IPS DF 6.9 (cell line): ENCODE measurements at regions not wholly inside any gene's neighbourhood (a gene's known extent, or its start where the extent isn't known, plus 50 kb on each side); places are given as distances from the start of the nearest gene placed in this dataset.
A peak's percentile ranks its signal among the peaks of the same experiment; 100 is the strongest.

Experiments used
- DNase-seq: peaks from one replicate; pipeline ENCODE4 v3.0.0-alpha.2; 2013; ENCODE audit warnings: low read depth, low spot score
- H3K27ac ChIP-seq: one replicate; pipeline ENCODE4 v1.5.1; 2013; ENCODE audit warnings: low read length, control low read depth
- H3K27me3 ChIP-seq: 2 replicates; pipeline ENCODE4 v1.6.1; 2013; ENCODE audit warnings: mild to moderate bottlenecking, low read length; ENCODE audit not compliant: control insufficient read depth, insufficient read depth
- H3K36me3 ChIP-seq: 2 replicates; pipeline ENCODE4 v1.6.1; 2013; ENCODE audit warnings: low read length; ENCODE audit not compliant: control insufficient read depth, insufficient read depth
- H3K4me1 ChIP-seq: 2 replicates; pipeline ENCODE4 v1.6.1; 2013; ENCODE audit warnings: low read length; ENCODE audit not compliant: control insufficient read depth, insufficient read depth
- H3K4me3 ChIP-seq: 2 replicates; pipeline ENCODE4 v1.5.1; 2013; ENCODE audit warnings: mild to moderate bottlenecking, low read length
- H3K9me3 ChIP-seq: 2 replicates; pipeline ENCODE4 v1.6.1; 2013; ENCODE audit warnings: low read length, inconsistent platforms; ENCODE audit not compliant: control insufficient read depth, insufficient read depth
- WGBS: extraction: QIAGEN DNeasy Blood & Tissue Kit; methylation state at CpG from one replicate; pipeline ENCODE4 v1.1.7; 2013; ENCODE audit warnings: mixed read lengths, missing lambda C conversion rate; ENCODE audit not compliant: insufficient read length, insufficient coverage; 5-methylcytosine and 5-hydroxymethylcytosine counted together

DNA sequence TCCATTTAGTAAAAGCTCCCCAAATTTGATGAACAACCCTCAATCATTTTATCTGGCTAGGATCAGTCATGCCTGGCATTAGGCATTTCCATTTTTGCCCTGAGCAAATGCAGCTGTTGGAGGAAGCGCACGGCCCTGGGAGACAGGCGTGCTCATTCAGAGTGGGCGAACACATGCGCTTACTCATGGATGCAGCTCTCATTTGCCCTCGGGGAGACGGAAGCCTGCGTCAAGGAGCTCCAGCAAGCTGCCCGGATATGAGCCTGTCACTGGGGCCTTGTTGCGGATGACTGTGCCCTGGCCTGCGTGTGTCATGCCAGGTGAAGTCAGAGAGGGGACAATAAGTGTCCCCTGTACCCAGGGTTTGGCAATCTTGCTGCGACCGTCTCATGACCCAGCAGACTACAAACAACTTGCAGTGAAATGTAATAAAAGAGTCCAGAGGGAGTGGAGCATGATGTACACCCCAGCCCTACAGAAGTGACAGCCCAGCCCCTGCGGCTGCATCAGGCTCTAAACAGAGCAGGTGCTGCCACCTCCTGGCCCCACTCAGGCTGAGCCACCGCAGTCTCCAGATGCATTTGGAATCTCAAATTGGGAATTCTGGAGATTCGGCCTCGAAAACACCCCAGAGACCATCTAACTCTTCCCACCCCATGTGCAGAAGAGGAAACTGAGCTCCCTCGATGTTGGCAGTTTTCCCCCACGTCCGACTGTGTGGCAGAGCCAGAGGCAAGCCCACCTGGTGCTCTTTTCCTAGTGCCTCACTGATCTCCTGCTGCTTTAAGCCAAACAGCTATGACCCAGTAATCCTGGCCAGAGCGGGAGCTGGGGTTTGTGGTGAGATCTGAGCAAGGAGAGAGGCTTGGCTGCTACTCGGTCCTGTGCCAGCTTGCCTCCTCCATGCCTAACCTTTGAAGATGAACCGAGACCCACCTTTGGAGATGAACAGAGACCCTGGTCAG is 105.0 kb upstream of the ALK start:
- peak; percentile 25 for DNase-seq

DNA sequence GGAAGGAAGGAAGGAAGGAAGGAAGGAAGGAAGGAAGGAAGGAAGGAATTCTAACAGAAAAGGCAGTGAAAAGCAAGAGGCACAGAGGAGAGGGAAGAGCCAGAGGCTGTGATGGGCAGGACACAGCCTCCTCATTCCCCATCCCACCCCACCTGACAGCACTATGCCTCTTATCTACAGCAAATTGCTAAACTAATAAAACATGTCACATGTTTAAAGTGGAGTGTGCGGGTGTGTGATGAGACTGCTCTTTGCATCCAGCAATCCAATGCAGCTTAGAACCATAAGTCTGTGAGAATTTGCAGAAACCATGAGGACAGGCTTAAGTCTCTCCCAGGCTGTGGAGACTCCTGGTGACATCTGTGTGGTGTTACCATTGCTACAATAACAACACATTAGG is 108.4 kb upstream of the ALK start:
- no peaks in the 10 kb centered on the region for H3K27me3 ChIP-seq
- no peak overlapping the region for H3K27ac ChIP-seq
- no peaks in the 10 kb centered on the region for H3K9me3 ChIP-seq
- no peaks in the 10 kb centered on the region for H3K36me3 ChIP-seq
- no peak overlapping the region for H3K4me3 ChIP-seq
- no peak for DNase-seq
- H3K4me1 ChIP-seq: no peaks in the 10 kb centered on the region
- WGBS: no CpG with 5 or more reads among the region's 1 CpG

More for the DNA sequence above, 105.0 kb upstream of the ALK start:
- Histone ChIP-seq H3K27me3 (no peaks in the 10 kb centered on the region), H3K27ac (no peak overlapping the region), H3K36me3 (no peaks in the 10 kb centered on the region), H3K4me1 (no peaks in the 10 kb centered on the region), H3K4me3 (no peak overlapping the region), H3K9me3 (no peaks in the 10 kb centered on the region)
- no CpG with 5 or more reads among the region's 23 CpGs for WGBS

DNA sequence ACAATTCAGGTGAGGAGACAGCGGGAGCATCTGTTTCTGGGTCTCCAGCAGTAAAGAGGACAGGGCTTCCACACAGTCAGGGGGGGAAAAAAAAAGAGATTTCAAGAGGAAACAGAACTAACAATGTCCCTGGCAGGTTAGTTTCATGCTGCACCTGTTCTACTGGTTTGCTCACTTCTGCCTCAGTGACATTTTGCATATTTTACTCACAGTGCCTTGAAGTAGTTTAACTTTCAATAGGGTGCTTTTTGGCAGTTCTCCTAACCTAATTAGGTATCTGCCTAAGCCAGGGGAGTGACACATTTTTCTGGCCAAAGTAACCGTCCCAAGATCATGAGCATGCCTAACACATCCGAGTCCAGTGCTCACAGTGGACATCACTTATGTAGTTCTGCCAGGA is 109.0 kb upstream of the ALK start:
- no peak for DNase-seq
- no peaks in the 10 kb centered on the region for H3K4me1 ChIP-seq
- H3K36me3 ChIP-seq: no peaks in the 10 kb centered on the region
- H3K4me3 ChIP-seq: no peak overlapping the region
- H3K9me3 ChIP-seq: no peaks in the 10 kb centered on the region
- no peaks in the 10 kb centered on the region for H3K27me3 ChIP-seq
- no CpG with 5 or more reads among the region's 3 CpGs for WGBS
- no peak overlapping the region for H3K27ac ChIP-seq

DNA sequence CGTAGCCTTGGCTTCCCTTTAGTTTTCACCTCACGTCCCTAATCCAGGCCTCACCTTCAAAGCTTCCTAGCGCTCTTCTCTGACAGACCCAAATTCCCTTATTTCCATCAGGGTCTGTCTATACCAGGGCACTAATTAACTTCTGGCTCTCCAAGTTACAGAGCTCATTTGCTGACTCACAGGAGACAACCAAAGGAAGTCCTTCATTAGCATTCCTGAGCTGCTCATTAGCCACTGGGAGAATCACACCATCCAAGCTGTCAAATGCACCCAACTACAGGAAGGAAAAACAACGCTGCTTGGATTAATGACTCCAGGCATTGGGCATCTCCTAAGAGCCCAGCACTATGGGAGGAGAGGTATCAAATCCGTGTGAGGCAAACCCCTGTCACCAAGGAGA is 109.8 kb upstream of the ALK start:
- DNase-seq: peak; percentile 7
- no peaks in the 10 kb centered on the region for H3K4me1 ChIP-seq
- H3K36me3 ChIP-seq: no peaks in the 10 kb centered on the region
- no peak overlapping the region for H3K4me3 ChIP-seq
- H3K27me3 ChIP-seq: no peaks in the 10 kb centered on the region
- WGBS: no CpG with 5 or more reads among the region's 5 CpGs
- H3K9me3 ChIP-seq: no peaks in the 10 kb centered on the region
- no peak overlapping the region for H3K27ac ChIP-seq

DNA sequence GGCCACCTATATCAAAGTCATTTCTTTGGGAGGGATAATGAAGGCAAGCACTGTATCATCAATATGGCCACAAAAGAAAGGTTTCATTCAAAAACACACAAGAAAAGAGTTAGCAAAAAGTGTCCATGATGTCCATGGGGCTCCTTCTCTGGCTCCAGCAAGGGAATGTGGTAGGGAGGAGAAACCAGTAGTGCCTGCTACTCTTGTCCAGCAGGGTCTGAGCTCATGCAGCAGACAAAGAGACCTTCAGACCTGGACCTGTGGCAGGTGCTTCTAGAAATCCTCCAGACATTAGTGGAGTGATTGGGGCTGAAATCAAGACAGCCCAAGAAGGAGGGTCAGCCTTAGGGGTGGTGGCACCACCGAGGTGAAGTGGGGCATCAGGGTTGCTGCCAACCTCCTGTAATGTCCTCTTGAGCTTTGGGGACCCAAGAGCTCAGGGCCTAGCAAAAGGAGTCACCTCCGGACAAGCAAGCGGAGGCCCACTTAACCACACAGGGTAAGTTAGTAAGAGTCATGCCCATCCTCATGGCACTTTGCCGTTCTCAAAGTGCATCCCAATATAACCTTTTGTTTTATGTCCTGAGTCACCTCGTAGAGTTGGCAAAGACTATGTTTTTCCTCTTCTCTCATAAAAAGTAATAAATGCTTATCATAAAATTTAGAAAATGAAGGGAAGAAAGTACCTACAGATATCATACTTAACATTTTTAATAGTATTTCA is 112.6 kb upstream of the YPEL5 start:
- H3K9me3 ChIP-seq: no peaks in the 10 kb centered on the region
- H3K36me3 ChIP-seq: no peaks in the 10 kb centered on the region
- H3K27ac ChIP-seq: no peak overlapping the region
- H3K4me1 ChIP-seq: no peaks in the 10 kb centered on the region
- no peak for DNase-seq
- H3K4me3 ChIP-seq: no peak overlapping the region
- no peaks in the 10 kb centered on the region for H3K27me3 ChIP-seq
- no CpG with 5 or more reads among the region's 5 CpGs for WGBS

DNA sequence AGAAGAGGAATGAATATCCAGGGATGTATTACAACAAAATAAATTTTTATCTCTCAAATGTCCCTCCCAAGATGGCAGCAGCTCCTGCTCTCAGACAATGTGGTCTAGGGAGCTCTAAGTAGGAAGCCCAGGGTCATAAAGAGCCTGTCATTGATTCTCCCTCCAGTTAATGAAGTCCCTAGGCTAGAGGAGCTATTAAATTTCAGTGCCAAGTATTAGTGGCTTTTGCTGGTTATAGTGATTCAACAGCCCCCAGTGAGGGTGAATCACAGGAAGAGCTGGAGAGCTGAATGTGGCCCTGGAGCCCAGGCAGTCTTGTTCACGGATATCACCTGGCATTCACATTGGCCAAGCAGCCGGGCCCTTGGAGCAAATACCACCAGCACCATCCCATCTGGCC is 109.8 kb upstream of the YPEL5 start:
- H3K27me3 ChIP-seq: no peaks in the 10 kb centered on the region
- no peak overlapping the region for H3K27ac ChIP-seq
- no peaks in the 10 kb centered on the region for H3K4me1 ChIP-seq
- H3K9me3 ChIP-seq: no peaks in the 10 kb centered on the region
- no peaks in the 10 kb centered on the region for H3K36me3 ChIP-seq
- WGBS: no CpG with 5 or more reads among the region's 2 CpGs
- H3K4me3 ChIP-seq: no peak overlapping the region
- DNase-seq: no peak

DNA sequence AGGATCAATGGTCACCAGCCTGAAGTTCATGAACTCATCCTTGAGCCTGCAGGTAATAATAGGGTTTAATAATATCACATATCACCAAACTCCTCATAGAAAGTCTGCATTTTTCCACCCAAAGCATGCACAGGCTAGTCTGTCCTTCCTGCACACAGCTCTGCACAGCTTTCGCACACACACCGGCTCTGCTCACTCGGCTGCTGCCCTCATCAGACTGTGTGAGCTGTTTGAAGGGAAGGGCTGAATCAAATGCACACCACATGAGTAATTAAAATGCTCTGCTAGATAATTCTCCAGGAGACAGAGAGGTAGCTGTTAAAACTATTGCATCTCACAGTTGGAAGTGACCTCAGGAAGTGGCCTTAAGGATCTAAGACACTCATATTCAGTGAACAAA is 108.4 kb upstream of the YPEL5 start:
- no peak overlapping the region for H3K27ac ChIP-seq
- no peak for DNase-seq

DNA sequence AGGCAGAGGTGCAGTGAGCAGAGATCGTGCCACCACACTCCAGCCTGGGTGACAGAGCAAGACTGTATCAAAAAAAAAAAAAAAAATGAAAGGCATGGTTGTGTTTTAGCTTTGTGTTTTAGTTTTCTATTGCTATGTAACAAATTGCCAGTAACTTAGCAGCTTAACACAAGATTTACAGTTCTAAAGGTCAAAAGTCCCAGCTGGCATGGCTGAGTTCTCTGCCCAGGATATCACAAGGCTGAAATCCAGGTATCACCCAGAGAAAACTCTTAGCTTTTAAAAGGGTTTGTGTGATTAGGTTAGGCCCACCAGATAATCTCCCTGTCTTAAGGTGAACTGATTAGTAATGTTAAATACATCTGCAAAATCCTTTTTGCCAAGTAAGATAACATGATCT is 107.7 kb upstream of the YPEL5 start:
- Histone ChIP-seq H3K27ac (no peak overlapping the region), H3K36me3 (no peaks in the 10 kb centered on the region), H3K4me3 (no peak overlapping the region), H3K4me1 (no peaks in the 10 kb centered on the region), H3K9me3 (no peaks in the 10 kb centered on the region), H3K27me3 (no peaks in the 10 kb centered on the region)
- no peak for DNase-seq
- no CpG with 5 or more reads among the region's 1 CpG for WGBS

More for the DNA sequence above, 108.4 kb upstream of the YPEL5 start:
- H3K9me3 ChIP-seq: no peaks in the 10 kb centered on the region
- no CpG with 5 or more reads among the region's 3 CpGs for WGBS
- no peak overlapping the region for H3K4me3 ChIP-seq
- no peaks in the 10 kb centered on the region for H3K4me1 ChIP-seq
- no peaks in the 10 kb centered on the region for H3K36me3 ChIP-seq
- no peaks in the 10 kb centered on the region for H3K27me3 ChIP-seq

DNA sequence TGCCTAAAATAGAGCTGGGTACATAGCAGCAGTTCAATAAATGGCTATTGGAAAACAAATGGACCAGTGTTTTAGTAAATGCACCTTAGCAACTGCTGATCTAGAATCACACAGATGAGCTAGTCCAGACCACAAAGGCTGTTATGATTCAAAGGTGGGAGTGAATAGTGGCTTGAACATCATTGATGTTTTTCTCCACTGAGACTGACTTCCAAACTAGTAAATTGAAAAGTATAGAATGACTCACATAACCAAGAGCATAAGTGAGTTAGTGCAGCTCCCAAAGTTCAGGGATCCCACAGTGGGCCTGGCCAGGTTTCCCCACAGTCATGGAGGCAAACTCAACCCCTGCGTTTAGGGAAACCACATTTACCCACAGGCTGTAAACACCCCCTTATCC is 106.7 kb upstream of the YPEL5 start:
- H3K27ac ChIP-seq: no peak overlapping the region
- H3K4me1 ChIP-seq: no peaks in the 10 kb centered on the region
- no peaks in the 10 kb centered on the region for H3K9me3 ChIP-seq
- no peak for DNase-seq
- no peaks in the 10 kb centered on the region for H3K27me3 ChIP-seq
- no CpG with 5 or more reads among the region's 1 CpG for WGBS
- no peaks in the 10 kb centered on the region for H3K36me3 ChIP-seq
- no peak overlapping the region for H3K4me3 ChIP-seq

DNA sequence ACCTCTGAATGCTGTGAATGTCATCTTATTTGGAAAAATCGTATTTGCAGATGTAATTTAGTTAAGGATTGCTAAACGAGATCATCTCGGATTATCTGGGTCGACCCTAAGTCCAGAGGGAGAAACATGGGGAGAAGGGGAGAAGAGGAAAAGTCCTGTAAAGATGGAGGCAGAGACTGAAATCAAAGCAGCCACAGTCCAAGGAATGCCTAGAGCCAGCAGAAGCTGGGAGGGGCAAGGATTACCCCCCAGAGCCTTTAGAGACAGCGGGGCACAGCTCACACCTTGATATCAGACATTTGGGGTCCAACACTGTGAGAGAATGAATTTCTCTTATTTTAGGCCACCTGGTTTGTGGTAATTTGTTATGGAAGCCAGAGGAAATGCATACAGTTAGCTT is 104.9 kb upstream of the YPEL5 start:
- H3K4me3 ChIP-seq: no peak overlapping the region
- H3K4me1 ChIP-seq: no peaks in the 10 kb centered on the region
- H3K27me3 ChIP-seq: no peaks in the 10 kb centered on the region
- no peaks in the 10 kb centered on the region for H3K36me3 ChIP-seq
- H3K27ac ChIP-seq: no peak overlapping the region
- H3K9me3 ChIP-seq: no peaks in the 10 kb centered on the region
- WGBS: no CpG with 5 or more reads among the region's 5 CpGs
- no peak for DNase-seq
